IMR-90 (cell line): ENCODE measurements at regions not wholly inside any gene's neighbourhood (a gene's known extent, or its start where the extent isn't known, plus 50 kb on each side); places are given as distances from the start of the nearest gene placed in this dataset.

Source experiments
- ATAC-seq: fragments of 200-7000 bp; cut with Tn5 transposase; 2 replicates; pipeline ENCODE4 v1.9.1; 2020; ENCODE audit warnings: low read depth, mild to moderate bottlenecking, moderate library complexity
- BruUV-seq: library from RNA; stranded (reverse); fragments of 400-500 nt; replicated peaks from 2 replicates; lab custom pipeline; 2021; lab: Mats Ljungman, UMichigan
- CTCF ChIA-PET: fragments of 300-600 bp; formaldehyde crosslinking; extraction: SDS; loops from one replicate; lab custom pipeline; 2021; ENCODE audit warnings: antibody characterized with exemption; lab: Yijun Ruan, JAX
- POLR2A ChIA-PET: fragments of 300-600 bp; sonication (Branson Sonifier 250); formaldehyde crosslinking; loops from one replicate; lab custom pipeline; 2022; ENCODE audit warnings: antibody characterized with exemption; ENCODE audit not compliant: unreplicated experiment; lab: Charles Lee
- DNase-seq: peaks from one replicate; pipeline ENCODE4 v3.0.0; 2013
- H2AFZ ChIP-seq: replicated peaks from 2 replicates; pipeline ENCODE3; 2013; ENCODE audit warnings: low read length, mild to moderate bottlenecking; ENCODE audit not compliant: poor library complexity
- H2AK5ac ChIP-seq: 2 replicates; pipeline ENCODE4 v1.6.1; 2013; ENCODE audit warnings: low read depth, low read length, inconsistent platforms
- H2AK9ac ChIP-seq: replicated peaks from 2 replicates; pipeline ENCODE3; 2013; ENCODE audit warnings: mild to moderate bottlenecking, low read depth, low read length, moderate library complexity; ENCODE audit not compliant: poor library complexity
- H2BK120ac ChIP-seq: 2 replicates; pipeline ENCODE4 v1.6.1; 2013; ENCODE audit warnings: low read depth, low read length, inconsistent platforms
- H2BK15ac ChIP-seq: 3 replicates; pipeline ENCODE4 v1.6.1; 2013; ENCODE audit warnings: low read depth, low read length, inconsistent platforms
- H2BK20ac ChIP-seq: 2 replicates; pipeline ENCODE4 v1.6.1; 2013; ENCODE audit warnings: low read depth, mild to moderate bottlenecking, inconsistent platforms, low read length, moderate library complexity
- H2BK5ac ChIP-seq: 2 replicates; pipeline ENCODE4 v1.6.1; 2013; ENCODE audit warnings: mild to moderate bottlenecking, low read depth, low read length, inconsistent platforms; ENCODE audit not compliant: poor library complexity, severe bottlenecking
- H3K14ac ChIP-seq: replicated peaks from 2 replicates; pipeline ENCODE4 v1.6.1; 2013; ENCODE audit warnings: low read depth, low read length, inconsistent platforms
- H3K18ac ChIP-seq: 2 replicates; pipeline ENCODE4 v1.6.1; 2013; ENCODE audit warnings: low read depth, low read length, control low read depth
- H3K23ac ChIP-seq: 2 replicates; pipeline ENCODE4 v1.6.1; 2013; ENCODE audit warnings: low read depth, low read length, inconsistent platforms
- H3K27ac ChIP-seq: 2 replicates; pipeline ENCODE4 v1.5.1; 2013; ENCODE audit warnings: mild to moderate bottlenecking, control low read depth, low read length; ENCODE audit not compliant: insufficient read depth
- H3K27me3 ChIP-seq: 2 replicates; pipeline ENCODE4 v1.6.1; 2013; ENCODE audit warnings: low read length; ENCODE audit not compliant: control insufficient read depth, insufficient read depth
- H3K36me3 ChIP-seq: 2 replicates; pipeline ENCODE4 v1.6.1; 2013; ENCODE audit warnings: low read length, mixed read lengths; ENCODE audit not compliant: control insufficient read depth, insufficient read depth
- H3K4ac ChIP-seq: 2 replicates; pipeline ENCODE4 v1.6.1; 2013; ENCODE audit warnings: low read depth, low read length, inconsistent platforms
- H3K4me1 ChIP-seq: 2 replicates; pipeline ENCODE4 v1.6.1; 2013; ENCODE audit warnings: low read length, mixed read lengths; ENCODE audit not compliant: control insufficient read depth, insufficient read depth
- H3K4me2 ChIP-seq: 2 replicates; pipeline ENCODE4 v1.6.1; 2013; ENCODE audit warnings: low read depth, mild to moderate bottlenecking, control low read depth, low read length, moderate library complexity
- H3K4me3 ChIP-seq: 2 replicates; pipeline ENCODE4 v1.5.1; 2013; ENCODE audit warnings: low read depth, mild to moderate bottlenecking, control low read depth, low read length, moderate library complexity; ENCODE audit not compliant: insufficient read depth
- H3K56ac ChIP-seq: 2 replicates; pipeline ENCODE4 v1.6.1; 2013; ENCODE audit warnings: low read length, inconsistent platforms; ENCODE audit not compliant: insufficient read depth; ENCODE audit errors: extremely low read depth
- H3K79me1 ChIP-seq, 2 experiments: 2 replicates each; pipeline ENCODE4 v1.6.1; 2013; ENCODE audit warnings: low read length in 2 of 2, inconsistent platforms in 1 of 2, low read depth in 1 of 2
- H3K9ac ChIP-seq: 2 replicates; pipeline ENCODE4 v1.6.1; 2013; ENCODE audit warnings: low read depth, low read length, control low read depth
- H3K9me1 ChIP-seq: 2 replicates; pipeline ENCODE4 v1.6.1; 2013; ENCODE audit warnings: low read length, inconsistent platforms; ENCODE audit not compliant: insufficient read depth
- H3K9me3 ChIP-seq: 2 replicates; pipeline ENCODE4 v1.6.1; 2013; ENCODE audit warnings: low read length; ENCODE audit not compliant: control insufficient read depth, insufficient read depth
- H4K20me1 ChIP-seq: 2 replicates; pipeline ENCODE4 v1.6.1; 2013; ENCODE audit warnings: low read length, inconsistent platforms; ENCODE audit not compliant: insufficient read depth
- H4K5ac ChIP-seq: 2 replicates; pipeline ENCODE4 v1.6.1; 2013; ENCODE audit warnings: mild to moderate bottlenecking, low read depth, low read length, control low read depth
- H4K8ac ChIP-seq, 2 experiments: 2 replicates each; pipeline ENCODE4 v1.6.1; 2013; ENCODE audit warnings: low read depth in 2 of 2, low read length in 2 of 2, control low read depth in 1 of 2, inconsistent platforms in 1 of 2
- H4K91ac ChIP-seq: 2 replicates; pipeline ENCODE4 v1.6.1; 2013; ENCODE audit warnings: low read depth, low read length, inconsistent platforms; ENCODE audit not compliant: insufficient read depth
- FOS ChIP-seq: fragments of 150-350 bp; IDR thresholded peaks from 2 replicates; pipeline ENCODE4 v1.6.1; 2016; ENCODE audit warnings: low read depth, low read length
- MAZ ChIP-seq: IDR thresholded peaks from 2 replicates; pipeline ENCODE4 v1.6.1; 2012; ENCODE audit warnings: low read depth, mild to moderate bottlenecking, low read length, improper control_type of control experiment, moderate library complexity, borderline replicate concordance
- MXI1 ChIP-seq: IDR thresholded peaks from 2 replicates; pipeline ENCODE4 v1.6.1; 2012; ENCODE audit warnings: low read depth, mild to moderate bottlenecking, low read length, moderate library complexity, borderline replicate concordance
- POLR2A ChIP-seq: IDR thresholded peaks from 2 replicates; pipeline ENCODE4 v1.6.1; 2012; ENCODE audit warnings: mild to moderate bottlenecking, low read depth, low read length
- RCOR1 ChIP-seq: IDR thresholded peaks from 2 replicates; pipeline ENCODE4 v1.6.1; 2012; ENCODE audit warnings: mild to moderate bottlenecking, low read length, improper control_type of control experiment; ENCODE audit not compliant: insufficient replicate concordance
- SMC3 ChIP-seq: fragments of 150-350 bp; IDR thresholded peaks from 2 replicates; pipeline ENCODE4 v1.6.1; 2016; ENCODE audit warnings: low read depth, mild to moderate bottlenecking, antibody characterized with exemption, low read length, moderate library complexity
- WGBS, 2 experiments: methylation state at CpG; one replicate each; pipeline versions ENCODE4 v1.1.5 to v1.1.7; 2013; ENCODE audit warnings: missing lambda C conversion rate in 2 of 2; ENCODE audit not compliant: insufficient read length in 1 of 2; ENCODE audit errors: extremely low coverage in 2 of 2; 5-methylcytosine and 5-hydroxymethylcytosine counted together
- dilution Hi-C: fragments of 300-500 bp; cut with HindIII; formaldehyde crosslinking; loops from one replicate; pipeline ENCODE4 v1.14.3; 2018; ENCODE audit warnings: low sequenced_read_pairs; ENCODE audit not compliant: unreplicated experiment
- in situ Hi-C: fragments of 300-500 bp; cut with MboI; formaldehyde crosslinking; loops from 3 replicates; pipeline ENCODE4 v1.14.3; 2019; ENCODE audit warnings: low sequenced_read_pairs, inconsistent platforms, mixed read lengths
- intact Hi-C: fragments of 100-400 bp; cut with micrococcal nuclease; formaldehyde crosslinking; loops from 2 replicates; pipeline ENCODE4 v1.10.0; 2022
- TF ChIP-seq, protein P1 (sequence below): fragments of 150-350 bp; IDR thresholded peaks from 2 replicates; pipeline ENCODE4 v1.6.1; 2017; ENCODE audit warnings: mild to moderate bottlenecking, antibody characterized with exemption, low read length, low read depth
- TF ChIP-seq, protein P2 (sequence below): fragments of 150-350 bp; IDR thresholded peaks from 2 replicates; pipeline ENCODE4 v1.6.1; 2016; ENCODE audit warnings: low read depth, mild to moderate bottlenecking, low read length, moderate library complexity, borderline replicate concordance

DNA sequence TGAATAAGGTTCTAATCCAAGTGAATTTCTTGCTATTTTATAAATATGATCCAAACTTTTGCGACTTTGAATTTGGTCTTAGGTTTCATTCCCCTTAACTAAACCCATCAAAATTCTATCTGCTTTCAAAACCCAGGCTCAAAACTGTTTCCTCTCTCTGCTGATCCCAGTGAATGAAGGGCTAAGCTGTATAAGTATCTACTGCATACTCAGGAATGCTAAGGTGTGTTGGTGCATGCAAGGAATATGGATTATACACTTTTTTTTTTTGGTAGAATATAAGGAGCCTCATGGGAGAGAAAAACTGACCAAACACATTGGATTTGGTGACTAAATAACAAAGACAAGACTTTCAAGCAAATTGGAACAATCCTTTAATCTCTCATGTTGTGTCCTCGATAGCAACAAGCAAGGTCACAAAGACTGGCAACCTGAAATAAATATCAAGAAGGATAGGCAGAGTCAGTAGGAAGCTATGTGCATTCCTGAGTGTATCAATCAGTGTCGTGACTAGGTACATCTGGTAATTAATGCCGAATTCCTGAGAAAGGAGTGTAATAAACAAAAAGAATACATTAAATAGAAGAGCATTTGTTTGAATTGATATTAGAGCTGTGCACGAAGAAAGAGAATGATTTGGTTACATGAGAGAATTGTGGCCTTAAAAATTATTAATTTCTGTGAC, 74.3 kb upstream of the KCTD8 start:
- Histone ChIP-seq H3K9me3 (peaks cover 2% of the 10 kb centered on the region; the same call in 1 of the 2 replicates), H4K8ac (no peak overlapping the region), H4K91ac (no peak overlapping the region), H3K9ac (no peak overlapping the region), H3K27me3 (no peaks in the 10 kb centered on the region), H2BK5ac (no peak overlapping the region), H4K5ac (no peak overlapping the region), H4K20me1 (no peaks in the 10 kb centered on the region), H2BK20ac (no peak overlapping the region), H3K79me1 (no peaks in the 10 kb centered on the region), H2AK9ac (no peak overlapping the region), H2AFZ (no peak overlapping the region), H3K56ac (no peak overlapping the region), H3K23ac (no peak overlapping the region), H3K27ac (no peak overlapping the region), H3K36me3 (no peaks in the 10 kb centered on the region), H2AK5ac (no peak overlapping the region), H3K18ac (no peak overlapping the region), H3K4ac (no peak overlapping the region), H2BK15ac (no peak overlapping the region), H3K4me3 (no peak overlapping the region), H3K14ac (no peak overlapping the region), H3K9me1 (no peaks in the 10 kb centered on the region), H3K4me1 (no peaks in the 10 kb centered on the region), H3K4me2 (no peak overlapping the region), H2BK120ac (no peak overlapping the region)
- BruUV-seq = no TSS peak
- POLR2A ChIA-PET = no interaction called here
- DNase-seq (no peak), ATAC-seq (no peak)
- no CpG with 5 or more reads among the region's 5 CpGs for WGBS, 2 experiments
- in situ Hi-C loops = no loop called here
- dilution Hi-C loops = no loop called here
- CTCF ChIA-PET = interaction anchor here (0.6 kb wide), 1 partner anchor 282 kb away, joined by 4 read pairs; no protein-coding TSS in a partner anchor
- intact Hi-C loops = no loop called here
- TF ChIP-seq POLR2A (no peak), RCOR1 (no peak), MXI1 (no peak), FOS (no peak), SMC3 (no peak), MAZ (no peak)
- TF ChIP-seq, protein P1, sequence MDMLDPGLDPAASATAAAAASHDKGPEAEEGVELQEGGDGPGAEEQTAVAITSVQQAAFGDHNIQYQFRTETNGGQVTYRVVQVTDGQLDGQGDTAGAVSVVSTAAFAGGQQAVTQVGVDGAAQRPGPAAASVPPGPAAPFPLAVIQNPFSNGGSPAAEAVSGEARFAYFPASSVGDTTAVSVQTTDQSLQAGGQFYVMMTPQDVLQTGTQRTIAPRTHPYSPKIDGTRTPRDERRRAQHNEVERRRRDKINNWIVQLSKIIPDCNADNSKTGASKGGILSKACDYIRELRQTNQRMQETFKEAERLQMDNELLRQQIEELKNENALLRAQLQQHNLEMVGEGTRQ = no peak
- TF ChIP-seq, protein P2, sequence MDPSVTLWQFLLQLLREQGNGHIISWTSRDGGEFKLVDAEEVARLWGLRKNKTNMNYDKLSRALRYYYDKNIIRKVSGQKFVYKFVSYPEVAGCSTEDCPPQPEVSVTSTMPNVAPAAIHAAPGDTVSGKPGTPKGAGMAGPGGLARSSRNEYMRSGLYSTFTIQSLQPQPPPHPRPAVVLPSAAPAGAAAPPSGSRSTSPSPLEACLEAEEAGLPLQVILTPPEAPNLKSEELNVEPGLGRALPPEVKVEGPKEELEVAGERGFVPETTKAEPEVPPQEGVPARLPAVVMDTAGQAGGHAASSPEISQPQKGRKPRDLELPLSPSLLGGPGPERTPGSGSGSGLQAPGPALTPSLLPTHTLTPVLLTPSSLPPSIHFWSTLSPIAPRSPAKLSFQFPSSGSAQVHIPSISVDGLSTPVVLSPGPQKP = no peak
